ENCODE measurements at regions not wholly inside any gene's neighbourhood (a gene's known extent, or its start where the extent isn't known, plus 50 kb on each side); places are given as distances from the start of the nearest gene placed in this dataset.

GRCh38 chr13:111879719-111880118, 187.2 kb upstream of the SOX1 start:
- Histone ChIP-seq H3K27ac (no peak overlapping the region), H3K9me3 (no peaks in the 10 kb centered on the region), H3K36me3 (no peaks in the 10 kb centered on the region), H3K4me1 (no peaks in the 10 kb centered on the region), H3K27me3 (no peaks in the 10 kb centered on the region), H3K4me3 (no peak overlapping the region)
- no peak for TF ChIP-seq POLR2AphosphoS5 (IDR thresholded peaks at IDR 0.05)
- no peak for DNase-seq
- no peak for ATAC-seq (ENCODE audit: low FRiP score in 2 of 2)
- WGBS, 2 donors, result 58 to 63% methylated on average over 5 of the region's 5 CpGs

DNA sequence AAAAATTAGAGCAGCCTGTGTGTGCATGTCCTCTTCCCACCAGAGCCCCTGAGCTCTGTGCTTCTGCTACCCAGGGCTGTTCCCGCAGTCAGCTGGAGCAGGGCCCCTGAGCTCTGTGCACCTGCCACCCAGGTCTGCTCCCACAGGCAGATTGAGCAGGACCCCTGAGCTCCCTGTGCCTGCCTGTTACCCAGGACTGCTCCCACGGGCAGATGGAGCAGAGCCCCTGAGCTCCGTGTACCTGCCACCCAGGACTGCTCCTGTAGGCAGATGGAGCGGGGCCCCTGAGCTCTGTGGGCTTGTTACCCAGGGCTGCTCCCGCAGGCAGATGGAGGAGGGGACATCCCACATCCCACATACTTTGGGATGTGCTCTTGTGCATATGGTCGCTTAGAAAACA, 186.8 kb upstream of the SOX1 start:
- no peak for ATAC-seq (ENCODE audit: low FRiP score in 2 of 2)
- Histone ChIP-seq H3K4me1 (no peaks in the 10 kb centered on the region), H3K9me3 (no peaks in the 10 kb centered on the region)

DNA sequence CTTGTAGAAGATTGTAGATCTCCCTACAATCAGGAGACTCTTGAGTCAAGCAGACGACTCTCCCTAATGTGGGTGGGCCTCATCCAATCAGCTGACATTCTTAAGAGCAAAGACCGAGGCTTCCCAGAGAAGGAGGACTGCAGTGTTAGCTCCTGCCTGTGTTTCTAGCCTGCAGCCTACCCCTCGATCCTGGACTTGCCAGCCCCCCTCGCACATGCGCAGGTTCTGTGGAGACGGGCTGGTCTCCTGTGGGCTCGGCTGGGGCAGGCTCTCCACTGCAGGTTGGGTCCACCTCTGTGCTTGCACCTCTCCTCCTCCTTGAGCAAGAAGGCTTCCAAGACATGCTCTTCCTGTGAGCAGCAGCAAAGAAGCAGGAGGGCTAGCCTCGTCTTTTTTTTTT, 185.2 kb upstream of the SOX1 start:
- H3K36me3 ChIP-seq, result no peaks in the 10 kb centered on the region

More for the DNA sequence above, 186.8 kb upstream of the SOX1 start:
- H3K4me3 ChIP-seq, result no peak overlapping the region
- no peaks in the 10 kb centered on the region for H3K27me3 ChIP-seq
- no peaks in the 10 kb centered on the region for H3K36me3 ChIP-seq
- 59 to 64% methylated on average over 6 of the region's 6 CpGs for WGBS, 2 donors
- DNase-seq, result no peak
- H3K27ac ChIP-seq, result no peak overlapping the region
- TF ChIP-seq EP300 (IDR thresholded peaks at IDR 0.05) (no peak), POLR2A (IDR thresholded peaks at IDR 0.05) (no peak), POLR2AphosphoS5 (IDR thresholded peaks at IDR 0.05) (no peak), CTCF (IDR thresholded peaks at IDR 0.05) (no peak)

GRCh38 chr13:111882351-111882750, 184.6 kb upstream of the SOX1 start:
- H3K36me3 ChIP-seq, result no peaks in the 10 kb centered on the region
- no peak for TF ChIP-seq POLR2A (IDR thresholded peaks at IDR 0.05)
- no peak for TF ChIP-seq CTCF (IDR thresholded peaks at IDR 0.05)
- TF ChIP-seq POLR2AphosphoS5 (IDR thresholded peaks at IDR 0.05), result no peak
- no peaks in the 10 kb centered on the region for H3K9me3 ChIP-seq
- H3K27ac ChIP-seq, result no peak overlapping the region
- H3K4me1 ChIP-seq, result no peaks in the 10 kb centered on the region
- no peak for ATAC-seq (ENCODE audit: low FRiP score in 2 of 2)
- WGBS, 2 donors, result 75 to 79% methylated on average over 6 of the region's 6 CpGs
- no peak overlapping the region for H3K4me3 ChIP-seq
- no peak for DNase-seq
- no peaks in the 10 kb centered on the region for H3K27me3 ChIP-seq

More for the DNA sequence above, 185.2 kb upstream of the SOX1 start:
- Histone ChIP-seq H3K9me3 (no peaks in the 10 kb centered on the region), H3K27me3 (no peaks in the 10 kb centered on the region), H3K27ac (no peak overlapping the region), H3K4me3 (no peak overlapping the region), H3K4me1 (no peaks in the 10 kb centered on the region)
- no peak for TF ChIP-seq CTCF (IDR thresholded peaks at IDR 0.05)
- TF ChIP-seq POLR2AphosphoS5 (IDR thresholded peaks at IDR 0.05), result no peak
- no peak for TF ChIP-seq POLR2A (IDR thresholded peaks at IDR 0.05)
- TF ChIP-seq EP300 (IDR thresholded peaks at IDR 0.05), result no peak
- no peak for DNase-seq
- 82 to 85% methylated on average over 8 of the region's 8 CpGs for WGBS, 2 donors
- no peak for ATAC-seq (ENCODE audit: low FRiP score in 2 of 2)

DNA sequence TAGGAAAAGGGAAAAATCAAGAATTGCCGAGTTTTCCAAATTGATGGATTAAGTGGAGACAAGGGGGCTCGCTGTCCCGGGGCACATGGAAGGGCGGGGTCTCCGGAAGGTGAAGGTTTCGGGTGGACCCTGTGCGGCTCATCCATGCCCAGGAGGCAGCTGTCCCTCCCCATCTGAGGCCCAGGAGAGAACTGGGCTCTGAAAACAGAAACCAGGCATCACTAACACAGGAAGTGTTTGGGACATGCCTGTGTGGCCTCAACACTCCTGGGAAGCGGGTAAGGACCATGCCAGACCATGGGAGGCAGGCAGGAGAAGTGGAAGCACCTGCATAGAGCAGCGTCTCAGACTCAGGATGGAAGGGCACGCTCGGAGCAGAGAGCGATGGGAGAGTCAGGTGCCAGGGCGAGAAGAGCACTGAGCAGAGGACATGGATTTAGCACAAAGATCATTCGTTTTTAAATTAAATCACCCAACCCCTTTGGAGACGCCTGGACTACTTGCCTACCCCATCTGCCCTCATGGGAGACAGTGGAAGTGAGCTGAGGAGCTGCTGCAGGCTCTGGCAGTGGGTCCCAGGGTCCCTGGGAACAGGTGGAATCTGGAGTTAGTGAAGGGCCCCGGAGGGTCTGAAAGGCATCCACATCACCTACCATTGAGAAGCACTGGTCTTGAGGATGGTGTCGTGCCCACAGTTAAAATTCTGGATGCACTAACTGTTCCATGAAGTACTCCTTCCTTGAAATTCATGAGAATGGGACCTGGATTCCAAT, 183.2 kb upstream of the SOX1 start:
- WGBS, 2 donors, result 77 to 83% methylated on average over 15 to 17 of the region's 17 CpGs
- Histone ChIP-seq H3K36me3 (no peaks in the 10 kb centered on the region), H3K4me3 (no peak overlapping the region), H3K4me1 (no peaks in the 10 kb centered on the region), H3K27me3 (no peaks in the 10 kb centered on the region), H3K27ac (no peak overlapping the region), H3K9me3 (no peaks in the 10 kb centered on the region)
- no peak for TF ChIP-seq CTCF (IDR thresholded peaks at IDR 0.05)
- no peak for TF ChIP-seq EP300 (IDR thresholded peaks at IDR 0.05)
- no peak for TF ChIP-seq POLR2A (IDR thresholded peaks at IDR 0.05)
- no peak for TF ChIP-seq POLR2AphosphoS5 (IDR thresholded peaks at IDR 0.05)
- ATAC-seq (ENCODE audit: low FRiP score in 2 of 2) (no peak), DNase-seq (no peak)
